VCaP (cell line): ENCODE measurements at regions not wholly inside any gene's neighbourhood (a gene's known extent, or its start where the extent isn't known, plus 50 kb on each side); places are given as distances from the start of the nearest gene placed in this dataset.
A peak's percentile ranks its signal among the peaks of the same experiment; 100 is the strongest.

Experiments
- H3K27ac ChIP-seq: fragments of 450-650 bp; 2 replicates; pipeline ENCODE4 v1.5.1; 2017
- TF ChIP-seq, protein P1 (sequence below): fragments of 450-650 bp; conservative IDR thresholded peaks from 2 replicates; pipeline ENCODE4 v1.5.1; 2017; ENCODE audit warnings: mild to moderate bottlenecking, moderate library complexity

DNA sequence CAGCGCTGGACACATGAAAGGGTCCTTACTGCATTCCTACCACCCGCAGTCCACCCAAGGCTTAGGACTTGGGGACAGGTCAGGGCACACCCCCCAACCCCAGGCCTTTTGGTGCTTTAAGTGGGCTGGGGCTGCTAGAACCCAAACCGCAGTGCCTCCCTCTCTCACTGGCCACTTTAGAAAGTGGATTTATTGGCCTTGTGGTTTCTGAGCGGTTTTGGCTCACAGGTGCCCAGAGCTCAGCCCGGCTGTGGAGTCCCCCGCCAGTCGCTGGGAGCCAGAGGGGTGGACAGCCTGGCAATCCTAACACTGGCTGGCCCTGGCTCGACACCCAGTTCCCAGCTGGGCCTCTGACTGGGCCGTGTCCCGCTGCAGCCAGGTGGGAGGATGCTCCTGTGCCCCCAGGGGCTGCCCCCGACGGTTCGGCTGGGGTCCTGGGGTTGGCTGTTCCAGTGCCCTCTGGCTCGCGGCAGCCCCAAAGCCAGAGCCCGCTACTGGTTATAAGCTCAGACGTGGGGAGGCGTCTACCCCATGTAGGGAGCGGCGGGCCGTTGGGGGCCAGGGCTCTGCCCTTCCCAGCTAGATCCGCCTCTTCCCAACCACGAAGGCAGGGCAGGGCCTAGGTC is 65.2 kb upstream of the RNU6ATAC start:
- TF ChIP-seq, protein P1, sequence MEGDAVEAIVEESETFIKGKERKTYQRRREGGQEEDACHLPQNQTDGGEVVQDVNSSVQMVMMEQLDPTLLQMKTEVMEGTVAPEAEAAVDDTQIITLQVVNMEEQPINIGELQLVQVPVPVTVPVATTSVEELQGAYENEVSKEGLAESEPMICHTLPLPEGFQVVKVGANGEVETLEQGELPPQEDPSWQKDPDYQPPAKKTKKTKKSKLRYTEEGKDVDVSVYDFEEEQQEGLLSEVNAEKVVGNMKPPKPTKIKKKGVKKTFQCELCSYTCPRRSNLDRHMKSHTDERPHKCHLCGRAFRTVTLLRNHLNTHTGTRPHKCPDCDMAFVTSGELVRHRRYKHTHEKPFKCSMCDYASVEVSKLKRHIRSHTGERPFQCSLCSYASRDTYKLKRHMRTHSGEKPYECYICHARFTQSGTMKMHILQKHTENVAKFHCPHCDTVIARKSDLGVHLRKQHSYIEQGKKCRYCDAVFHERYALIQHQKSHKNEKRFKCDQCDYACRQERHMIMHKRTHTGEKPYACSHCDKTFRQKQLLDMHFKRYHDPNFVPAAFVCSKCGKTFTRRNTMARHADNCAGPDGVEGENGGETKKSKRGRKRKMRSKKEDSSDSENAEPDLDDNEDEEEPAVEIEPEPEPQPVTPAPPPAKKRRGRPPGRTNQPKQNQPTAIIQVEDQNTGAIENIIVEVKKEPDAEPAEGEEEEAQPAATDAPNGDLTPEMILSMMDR: no peak
- H3K27ac ChIP-seq: no peak overlapping the region

DNA sequence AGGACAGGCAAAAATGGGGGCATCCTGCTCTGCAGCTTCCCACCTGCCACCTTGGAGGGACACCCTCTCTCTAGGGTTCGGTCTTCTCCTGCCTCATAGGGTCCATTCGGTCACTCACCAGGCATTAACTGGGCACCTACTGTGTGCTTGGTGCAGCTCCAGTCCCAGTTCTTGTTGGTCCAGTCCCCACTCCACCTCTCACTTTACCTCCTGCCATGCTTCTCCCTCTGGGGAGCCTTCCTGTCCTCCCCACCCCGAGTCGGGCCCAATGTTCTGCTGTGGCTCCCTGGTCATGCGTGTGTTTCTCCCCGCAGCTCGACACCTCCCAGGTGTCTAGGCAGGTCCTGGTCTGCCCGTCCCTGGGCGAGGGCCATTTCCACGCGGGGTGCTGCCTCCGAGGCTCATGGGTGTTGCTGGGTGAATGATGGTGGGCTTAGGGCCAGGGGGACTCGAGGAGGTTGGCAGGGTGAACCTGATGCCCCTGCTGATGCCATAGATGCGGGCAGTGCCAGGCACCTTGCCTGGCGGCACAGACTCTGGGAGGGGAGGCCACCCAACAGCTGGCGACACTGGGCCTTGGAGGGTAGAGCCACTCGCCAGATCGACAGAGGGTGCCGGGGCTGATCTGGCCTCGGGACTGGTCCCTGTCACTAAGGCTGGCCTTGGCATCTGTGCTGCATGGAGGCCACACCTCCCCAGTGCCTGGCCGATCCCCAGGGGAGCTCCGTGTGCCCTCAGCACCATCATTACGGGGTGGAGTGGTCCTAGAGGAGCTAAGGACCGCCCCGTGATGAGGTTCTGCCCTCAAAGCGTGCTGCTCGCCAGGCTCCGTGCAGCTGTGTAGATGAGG is 66.0 kb upstream of the RNU6ATAC start:
- peak overlapping the region; percentile 68 for H3K27ac ChIP-seq
- TF ChIP-seq, protein P1: no peak

DNA sequence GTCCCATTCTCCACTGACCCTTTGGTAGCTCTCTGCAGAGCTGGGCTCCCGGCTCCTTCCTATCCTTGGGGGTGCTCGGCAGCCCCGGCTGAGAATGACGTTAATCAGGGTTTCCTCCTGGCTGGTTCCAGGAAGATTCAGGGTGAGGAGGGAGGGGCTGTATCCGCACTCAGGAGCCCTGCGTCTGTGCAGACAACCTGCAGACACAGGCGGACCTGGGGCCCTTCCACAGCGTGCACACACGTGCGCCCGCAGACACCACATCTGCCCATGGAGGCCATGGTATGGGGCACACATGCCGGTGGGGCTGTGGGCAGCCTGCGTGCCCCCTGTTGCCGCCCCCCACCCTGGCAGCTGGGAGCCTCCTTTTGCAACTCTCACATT is 66.6 kb upstream of the RNU6ATAC start:
- peak overlapping the region; percentile 68 for H3K27ac ChIP-seq
- TF ChIP-seq, protein P1: no peak

DNA sequence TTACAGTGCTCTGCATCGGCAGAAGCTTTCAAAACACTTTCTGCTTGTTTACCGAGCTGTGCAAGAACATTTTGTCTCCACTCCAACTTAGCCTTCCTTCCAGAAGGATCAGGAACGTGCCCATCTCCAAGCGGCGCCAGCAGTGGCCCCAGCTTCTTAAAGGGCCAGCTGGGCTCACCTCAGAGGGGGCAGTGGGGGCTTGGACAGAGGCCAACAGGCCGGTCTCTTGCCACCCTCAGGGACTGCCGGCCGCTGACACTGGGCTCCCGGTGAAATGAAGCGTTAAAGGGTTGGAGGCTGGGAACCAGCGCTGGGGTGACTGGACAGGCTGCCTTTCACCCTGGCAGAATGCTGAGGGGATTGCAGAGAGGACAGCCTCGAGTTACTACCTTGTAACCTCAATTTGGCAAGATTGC is 67.0 kb upstream of the RNU6ATAC start:
- TF ChIP-seq, protein P1: no peak

DNA sequence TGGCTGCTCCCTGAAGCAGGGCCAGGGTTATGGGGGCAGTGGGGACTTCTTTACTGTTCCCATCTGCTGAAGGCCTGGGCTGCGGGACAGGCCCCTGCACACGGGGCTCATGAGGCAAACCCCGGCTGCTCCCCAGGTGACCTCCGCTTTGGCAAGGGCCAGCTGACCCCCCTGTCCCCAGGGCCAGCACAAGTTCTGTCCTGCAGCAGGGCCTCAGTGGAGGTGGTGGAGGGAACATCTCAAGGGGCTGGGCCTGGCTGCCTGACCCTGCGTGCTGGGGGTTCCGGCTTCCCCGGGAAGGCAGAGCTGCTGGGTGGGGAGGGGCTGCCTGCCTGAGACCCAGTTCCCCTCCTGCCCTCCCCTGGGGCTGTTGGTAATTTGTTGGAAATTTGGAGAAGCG is 67.4 kb upstream of the RNU6ATAC start:
- peak overlapping the region; percentile 68 for H3K27ac ChIP-seq
- TF ChIP-seq, protein P1: no peak

More for the DNA sequence above, 67.0 kb upstream of the RNU6ATAC start:
- peak overlapping the region; percentile 68 for H3K27ac ChIP-seq

DNA sequence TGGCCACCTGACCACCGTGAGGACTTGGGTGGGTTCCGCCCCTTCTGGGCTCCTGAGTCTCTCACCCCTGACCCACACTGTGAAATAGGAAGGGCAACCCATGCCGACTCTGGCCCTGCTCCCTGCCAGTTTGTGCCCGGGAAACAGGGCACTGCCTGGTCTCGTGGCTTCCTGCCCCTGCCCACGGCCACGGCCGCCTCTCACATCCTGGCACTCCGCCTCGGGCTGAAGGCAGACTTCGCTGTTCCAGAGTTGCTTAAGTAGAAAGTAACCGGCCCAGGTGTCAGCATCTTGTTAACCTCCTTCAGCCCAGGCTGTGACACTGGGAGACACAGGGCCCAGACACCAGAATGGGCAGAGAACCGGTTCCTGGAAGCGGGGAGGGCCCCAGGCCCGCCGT is 68.7 kb upstream of the RNU6ATAC start:
- TF ChIP-seq, protein P1: no peak
- no peak overlapping the region for H3K27ac ChIP-seq

DNA sequence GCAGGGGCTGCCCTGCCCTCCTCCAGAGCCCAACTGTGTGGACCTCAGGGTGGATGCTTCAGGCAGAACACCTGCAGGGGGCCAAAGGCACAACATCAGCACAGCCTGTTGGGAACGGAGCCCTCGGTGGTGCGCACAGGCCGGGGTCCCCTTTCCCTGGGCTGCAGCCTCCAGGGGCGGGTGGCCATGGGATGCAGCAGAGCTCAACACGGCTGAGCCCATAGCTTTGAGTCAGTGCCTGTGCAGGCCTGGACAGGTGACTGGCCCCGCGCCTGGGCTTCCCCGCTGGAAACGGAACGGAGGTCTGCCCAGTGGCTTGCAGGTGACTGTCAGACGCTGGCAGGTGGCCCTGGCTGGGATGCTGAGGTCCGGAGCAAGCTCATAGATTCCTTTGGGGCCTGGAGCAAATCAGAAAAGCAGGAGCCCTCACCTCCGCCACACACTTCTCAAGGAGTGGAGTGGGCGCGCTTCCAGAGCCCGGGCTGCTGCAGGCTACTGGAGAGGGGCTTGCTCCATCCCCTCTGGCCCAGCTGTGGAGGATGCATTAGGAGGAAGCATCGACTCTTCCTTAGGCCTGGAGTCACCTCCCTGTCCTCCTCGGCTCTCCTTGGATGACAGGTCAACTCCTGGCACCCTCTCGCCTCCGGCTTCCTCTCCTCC is 69.8 kb upstream of the RNU6ATAC start:
- H3K27ac ChIP-seq: no peak overlapping the region
- TF ChIP-seq, protein P1: no peak
